HCT116 (cell line): ENCODE measurements at regions not wholly inside any gene's neighbourhood (a gene's known extent, or its start where the extent isn't known, plus 50 kb on each side); places are given as distances from the start of the nearest gene placed in this dataset.

Experiments
- ATAC-seq: fragments of 200-7000 bp; cut with Tn5 transposase; 2 replicates; pipeline ENCODE4 v1.9.1; 2020; ENCODE audit warnings: mild to moderate bottlenecking, moderate library complexity
- BruUV-seq: library from RNA; stranded (reverse); fragments of 400-500 nt; replicated peaks from 2 replicates; lab custom pipeline; 2021; lab: Mats Ljungman, UMichigan
- CTCF ChIA-PET: fragments of 300-600 bp; sonication (Branson Sonifier 250); formaldehyde crosslinking; loops from one replicate; lab custom pipeline; 2021; ENCODE audit warnings: antibody characterized with exemption; lab: Charles Lee
- POLR2A ChIA-PET: fragments of 300-600, 350-600 bp; sonication (Branson Sonifier 250); formaldehyde crosslinking; loops from one replicate; lab custom pipeline; 2021; ENCODE audit warnings: antibody characterized with exemption; lab: Charles Lee
- RAD21 ChIA-PET, 2 experiments: fragments of 300-600 bp; sonication (Branson Sonifier 250); formaldehyde crosslinking; loops; one replicate each; lab custom pipeline; 2023; ENCODE audit warnings: low total read pairs in 2 of 2; ENCODE audit not compliant: uncharacterized antibody in 2 of 2, unreplicated experiment in 2 of 2, low non-redundant PET in 1 of 2; lab: Charles Lee
- DNase-seq: peaks from one replicate; pipeline ENCODE4 v3.0.0-alpha.2; 2010; ENCODE audit warnings: low read depth, low spot score
- H2AFZ ChIP-seq: fragments of 200-600 bp; shearing (Covaris generic), sonication (generic); 2 replicates; pipeline ENCODE4 v1.6.1; 2017; ENCODE audit warnings: low read depth, mixed run types, mixed read lengths, antibody characterized with exemption, low read length; ENCODE audit not compliant: poor library complexity, severe bottlenecking
- H3K27ac ChIP-seq: 2 replicates; pipeline ENCODE4 v1.5.1; 2012; ENCODE audit warnings: low read depth, low read length
- H3K27me3 ChIP-seq: fragments of 200-600 bp; sonication (generic); 2 replicates; pipeline ENCODE4 v1.6.1; 2016; ENCODE audit warnings: mixed run types, low read length, mixed read lengths; ENCODE audit not compliant: insufficient read depth
- H3K36me3 ChIP-seq, 2 experiments: fragments of 200-500 bp in 1 of 2; fragments of 200-600 bp in 1 of 2; sonication (Bioruptor generic) in 1 of 2; sonication (generic) in 1 of 2; 2 replicates each; pipeline versions ENCODE4 v1.5.1 to v1.6.1; 2014 to 2016; ENCODE audit warnings: low read length in 2 of 2, inconsistent platforms in 1 of 2, mixed read lengths in 1 of 2, mixed run types in 1 of 2; ENCODE audit not compliant: insufficient read depth in 2 of 2, control insufficient read depth in 1 of 2
- H3K4me1 ChIP-seq, 2 experiments: fragments of 200-600 bp in 1 of 2; sonication (generic) in 1 of 2; 2 replicates each; pipeline versions ENCODE4 v1.5.1 to v1.6.1; 2012 to 2017; ENCODE audit warnings: low read length in 2 of 2, inconsistent platforms in 1 of 2, mild to moderate bottlenecking in 1 of 2, mixed read lengths in 1 of 2, mixed run types in 1 of 2, moderate library complexity in 1 of 2; ENCODE audit not compliant: insufficient read depth in 2 of 2, control insufficient read depth in 1 of 2
- H3K4me2 ChIP-seq: fragments of 200-600 bp; sonication (generic); 2 replicates; pipeline ENCODE4 v1.6.1; 2017; ENCODE audit warnings: mixed run types, low read length, mixed read lengths
- H3K4me3 ChIP-seq, 2 experiments: fragments of 200-600 bp in 1 of 2; sonication (generic) in 1 of 2; replicated peaks in 1 of 2; 2 replicates each; pipeline ENCODE4 v1.5.1; 2011 to 2016; ENCODE audit warnings: low read length in 2 of 2, control low read depth in 1 of 2, low read depth in 1 of 2, mild to moderate bottlenecking in 1 of 2, mixed read lengths in 1 of 2, mixed run types in 1 of 2
- H3K79me2 ChIP-seq: fragments of 200-600 bp; sonication (generic); 2 replicates; pipeline ENCODE4 v1.6.1; 2017; ENCODE audit warnings: mild to moderate bottlenecking, mixed run types, low read length, moderate library complexity, mixed read lengths; ENCODE audit not compliant: insufficient read depth
- H3K9ac ChIP-seq: fragments of 200-600 bp; sonication (generic); 2 replicates; pipeline ENCODE4 v1.6.1; 2016; ENCODE audit warnings: low read length, mixed read lengths
- H3K9me2 ChIP-seq: fragments of 200-600 bp; sonication (generic), shearing (Covaris generic); 2 replicates; pipeline ENCODE4 v1.6.1; 2017; ENCODE audit warnings: mixed run types, mild to moderate bottlenecking, moderate library complexity; ENCODE audit not compliant: insufficient read depth
- H3K9me3 ChIP-seq, 2 experiments: fragments of 200-500 bp in 1 of 2; fragments of 200-600 bp in 1 of 2; sonication (Bioruptor generic) in 1 of 2; sonication (generic) in 1 of 2; 2 replicates each; pipeline ENCODE4 v1.6.1; 2014 to 2017; ENCODE audit warnings: low read length in 2 of 2, mixed read lengths in 2 of 2, inconsistent platforms in 1 of 2, low read depth in 1 of 2, mild to moderate bottlenecking in 1 of 2, mixed run types in 1 of 2, moderate library complexity in 1 of 2; ENCODE audit not compliant: control insufficient read depth in 1 of 2, insufficient read depth in 1 of 2
- H4K20me1 ChIP-seq: fragments of 200-600 bp; sonication (generic), shearing (Covaris generic); 2 replicates; pipeline ENCODE4 v1.6.1; 2017; ENCODE audit warnings: mixed run types, mild to moderate bottlenecking, moderate library complexity; ENCODE audit not compliant: insufficient read depth
- CBX3 ChIP-seq: IDR thresholded peaks from 2 replicates; pipeline ENCODE4 v1.6.1; 2012; ENCODE audit warnings: low read depth
- EGR1 ChIP-seq: IDR thresholded peaks from 2 replicates; pipeline ENCODE4 v1.6.1; 2012; ENCODE audit warnings: low read depth
- ELF1 ChIP-seq: IDR thresholded peaks from 2 replicates; pipeline ENCODE4 v1.6.1; 2012; ENCODE audit warnings: low read depth, borderline replicate concordance
- EZH2 ChIP-seq: fragments of 200-600 bp; sonication (generic); IDR thresholded peaks from 2 replicates; pipeline ENCODE4 v1.6.1; 2017; ENCODE audit warnings: antibody characterized with exemption, mixed run types
- FOSL1 ChIP-seq: IDR thresholded peaks from 2 replicates; pipeline ENCODE4 v1.6.1; 2012; ENCODE audit warnings: low read depth
- JUND ChIP-seq: IDR thresholded peaks from 2 replicates; pipeline ENCODE4 v1.6.1; 2012
- POLR2A ChIP-seq: IDR thresholded peaks from 2 replicates; pipeline ENCODE4 v1.7.0; 2011; ENCODE audit warnings: borderline replicate concordance; ENCODE audit not compliant: insufficient read depth, insufficient read length; ENCODE audit errors: extremely low read depth
- POLR2AphosphoS5 ChIP-seq: IDR thresholded peaks from 2 replicates; pipeline ENCODE4 v1.6.1; 2011; ENCODE audit warnings: mild to moderate bottlenecking, low read depth, low read length, moderate library complexity
- RAD21 ChIP-seq: IDR thresholded peaks from 2 replicates; pipeline ENCODE4 v1.6.1; 2012; ENCODE audit warnings: low read depth, mild to moderate bottlenecking
- SIN3A ChIP-seq: IDR thresholded peaks from 2 replicates; pipeline ENCODE4 v1.6.1; 2012; ENCODE audit warnings: low read depth
- SP1 ChIP-seq: IDR thresholded peaks from 2 replicates; pipeline ENCODE4 v1.6.1; 2012; ENCODE audit warnings: low read depth
- SRF ChIP-seq: IDR thresholded peaks from 2 replicates; pipeline ENCODE4 v1.6.1; 2012; ENCODE audit warnings: low read depth
- TCF7L2 ChIP-seq: IDR thresholded peaks from 2 replicates; pipeline ENCODE4 v1.7.0; 2011; ENCODE audit warnings: borderline replicate concordance, inconsistent platforms; ENCODE audit not compliant: insufficient read depth, insufficient read length; ENCODE audit errors: extremely low read depth
- YY1 ChIP-seq: IDR thresholded peaks from 2 replicates; pipeline ENCODE4 v1.6.1; 2011; ENCODE audit warnings: low read length, low read depth, moderate library complexity, mild to moderate bottlenecking; ENCODE audit not compliant: insufficient replicate concordance; ENCODE audit errors: extremely low read depth
- ZNF274 ChIP-seq: fragments of 200-500 bp; sonication (Bioruptor generic); IDR thresholded peaks from 2 replicates; pipeline ENCODE4 v1.6.1; 2014; ENCODE audit warnings: mild to moderate bottlenecking, low read depth, low read length, inconsistent platforms
- intact Hi-C: fragments of 100-400 bp; cut with micrococcal nuclease; formaldehyde crosslinking; loops from 2 replicates; pipeline ENCODE4 v1.10.0; 2022
- TF ChIP-seq, protein P1 (sequence below), 3 experiments: fragments of 200-600 bp in 1 of 3; sonication (generic) in 1 of 3; IDR thresholded peaks in 2 of 3; conservative IDR thresholded peaks in 1 of 3; 2 replicates each; pipeline ENCODE4 v1.5.1; 2012 to 2017; ENCODE audit warnings: low read depth in 2 of 3, low read length in 2 of 3, antibody characterized with exemption in 1 of 3, borderline replicate concordance in 1 of 3, control low read depth in 1 of 3, mild to moderate bottlenecking in 1 of 3, mixed read lengths in 1 of 3, mixed run types in 1 of 3, moderate library complexity in 1 of 3; ENCODE audit not compliant: insufficient read depth in 1 of 3
- TF ChIP-seq, protein P2 (sequence below): IDR thresholded peaks from 2 replicates; pipeline ENCODE4 v1.6.1; 2012
- TF ChIP-seq, protein P3 (sequence below): IDR thresholded peaks from 2 replicates; pipeline ENCODE4 v1.6.1; 2012

DNA sequence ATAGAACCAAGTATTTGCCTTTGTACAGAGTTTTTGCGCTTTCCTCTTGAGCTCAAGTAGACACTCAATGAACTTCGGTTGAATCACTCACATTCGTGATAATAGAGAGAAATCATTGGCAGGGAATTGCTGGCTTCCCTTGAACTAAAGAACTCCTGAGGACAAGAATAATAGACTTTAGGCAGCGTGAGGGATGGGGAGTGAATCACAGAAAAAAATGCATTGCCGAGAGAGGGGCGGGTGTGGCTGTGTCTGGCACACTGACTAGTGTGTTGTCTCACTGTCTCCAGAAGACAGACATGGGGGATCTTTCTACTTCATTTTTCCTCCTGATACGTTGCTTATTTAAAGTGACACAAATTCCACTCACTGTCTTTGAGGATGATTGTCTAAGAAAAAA, 805.2 kb downstream of the BCL11B start:
- no TSS peak for BruUV-seq
- Histone ChIP-seq H3K4me2 (no peak overlapping the region), H3K79me2 (no peaks in the 10 kb centered on the region), H3K9me2 (no peaks in the 10 kb centered on the region), H3K9ac (no peak overlapping the region), H3K4me1 (no peaks in the 10 kb centered on the region), H3K9me3 (peaks cover 0 to 4% of the 10 kb centered on the region in 2 experiments; a peak in 2 of 4 replicates), H4K20me1 (no peaks in the 10 kb centered on the region), H3K36me3 (no peaks in the 10 kb centered on the region), H2AFZ (no peak overlapping the region)
- ChIA-PET CTCF (no interaction called here), RAD21 (no interaction called here), POLR2A (no interaction called here)
- no peak for DNase-seq
- intact Hi-C loops, result no loop called here
- no peak for ATAC-seq
- TF ChIP-seq, protein P1, sequence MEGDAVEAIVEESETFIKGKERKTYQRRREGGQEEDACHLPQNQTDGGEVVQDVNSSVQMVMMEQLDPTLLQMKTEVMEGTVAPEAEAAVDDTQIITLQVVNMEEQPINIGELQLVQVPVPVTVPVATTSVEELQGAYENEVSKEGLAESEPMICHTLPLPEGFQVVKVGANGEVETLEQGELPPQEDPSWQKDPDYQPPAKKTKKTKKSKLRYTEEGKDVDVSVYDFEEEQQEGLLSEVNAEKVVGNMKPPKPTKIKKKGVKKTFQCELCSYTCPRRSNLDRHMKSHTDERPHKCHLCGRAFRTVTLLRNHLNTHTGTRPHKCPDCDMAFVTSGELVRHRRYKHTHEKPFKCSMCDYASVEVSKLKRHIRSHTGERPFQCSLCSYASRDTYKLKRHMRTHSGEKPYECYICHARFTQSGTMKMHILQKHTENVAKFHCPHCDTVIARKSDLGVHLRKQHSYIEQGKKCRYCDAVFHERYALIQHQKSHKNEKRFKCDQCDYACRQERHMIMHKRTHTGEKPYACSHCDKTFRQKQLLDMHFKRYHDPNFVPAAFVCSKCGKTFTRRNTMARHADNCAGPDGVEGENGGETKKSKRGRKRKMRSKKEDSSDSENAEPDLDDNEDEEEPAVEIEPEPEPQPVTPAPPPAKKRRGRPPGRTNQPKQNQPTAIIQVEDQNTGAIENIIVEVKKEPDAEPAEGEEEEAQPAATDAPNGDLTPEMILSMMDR (IDR thresholded peaks at IDR 0.05 in 2 of 3, conservative IDR thresholded peaks at IDR 0.05 in 1 of 3; ENCODE audit: borderline replicate concordance in 1 of 3, insufficient read depth in 1 of 3, low read depth in 2 of 3, low read length in 2 of 3), result no peak
- TF ChIP-seq, all 23 proteins: peak for 0
- Histone ChIP-seq H3K27ac (no peak overlapping the region), H3K4me3 (no peak overlapping the region), H3K27me3 (no peaks in the 10 kb centered on the region)

DNA sequence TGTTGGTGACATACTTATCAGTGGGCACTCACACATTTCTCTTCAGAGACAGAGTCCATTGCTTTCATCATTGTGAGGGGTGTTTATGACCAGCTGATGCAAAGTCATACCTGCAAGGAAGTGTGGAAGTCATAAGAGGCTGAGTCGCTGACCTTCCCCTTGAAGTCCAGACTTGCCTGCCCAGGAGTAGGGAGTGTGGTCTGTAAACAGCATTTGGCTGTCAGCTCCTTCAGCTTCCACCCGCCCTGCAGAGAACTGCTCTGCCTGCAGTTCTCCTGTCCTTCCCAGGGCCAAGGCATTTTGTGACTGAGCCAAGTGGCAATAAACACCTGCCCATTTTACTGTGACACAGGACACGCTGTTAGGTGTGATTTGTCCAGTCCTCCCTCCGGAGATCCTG, 801.3 kb downstream of the BCL11B start:
- H3K79me2 ChIP-seq, result no peaks in the 10 kb centered on the region
- H3K27ac ChIP-seq, result no peak overlapping the region
- H4K20me1 ChIP-seq, result no peaks in the 10 kb centered on the region
- no peak for ATAC-seq
- H3K9ac ChIP-seq, result no peak overlapping the region
- no peak overlapping the region for H3K4me2 ChIP-seq
- BruUV-seq, result no TSS peak
- H3K4me3 ChIP-seq, result no peak overlapping the region
- intact Hi-C loops, result no loop called here
- ChIA-PET RAD21 (no interaction called here), POLR2A (no interaction called here), CTCF (no interaction called here)
- no peak for TF ChIP-seq SP1
- no peak for TF ChIP-seq FOSL1
- TF ChIP-seq SRF, result no peak
- no peak for TF ChIP-seq CBX3
- TF ChIP-seq, protein P2, sequence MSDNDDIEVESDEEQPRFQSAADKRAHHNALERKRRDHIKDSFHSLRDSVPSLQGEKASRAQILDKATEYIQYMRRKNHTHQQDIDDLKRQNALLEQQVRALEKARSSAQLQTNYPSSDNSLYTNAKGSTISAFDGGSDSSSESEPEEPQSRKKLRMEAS, result no peak
- no peak for TF ChIP-seq JUND
- no peak for TF ChIP-seq ZNF274
- TF ChIP-seq ELF1, result no peak
- no peak for TF ChIP-seq YY1
- no peak for TF ChIP-seq TCF7L2
- TF ChIP-seq SIN3A, result no peak
- TF ChIP-seq EGR1, result no peak
- no peak for TF ChIP-seq POLR2A
- TF ChIP-seq, protein P1 (IDR thresholded peaks at IDR 0.05 in 2 of 3, conservative IDR thresholded peaks at IDR 0.05 in 1 of 3; ENCODE audit: borderline replicate concordance in 1 of 3, insufficient read depth in 1 of 3, low read depth in 2 of 3, low read length in 2 of 3), result no peak
- TF ChIP-seq, protein P3, sequence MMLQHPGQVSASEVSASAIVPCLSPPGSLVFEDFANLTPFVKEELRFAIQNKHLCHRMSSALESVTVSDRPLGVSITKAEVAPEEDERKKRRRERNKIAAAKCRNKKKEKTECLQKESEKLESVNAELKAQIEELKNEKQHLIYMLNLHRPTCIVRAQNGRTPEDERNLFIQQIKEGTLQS, result no peak
- no peak for TF ChIP-seq POLR2AphosphoS5
- TF ChIP-seq EZH2, result no peak
- no peak for TF ChIP-seq RAD21
- no peaks in the 10 kb centered on the region for H3K9me2 ChIP-seq
- no peaks in the 10 kb centered on the region for H3K4me1 ChIP-seq
- no peak for DNase-seq
- H3K27me3 ChIP-seq, result no peaks in the 10 kb centered on the region
- no peaks in the 10 kb centered on the region for H3K36me3 ChIP-seq
- H2AFZ ChIP-seq, result no peak overlapping the region
- peaks cover 0 to 4% of the 10 kb centered on the region in 2 experiments; a peak in 2 of 4 replicates for H3K9me3 ChIP-seq
